GM18861 (cell line): ENCODE measurements at regions not wholly inside any gene's neighbourhood (a gene's known extent, or its start where the extent isn't known, plus 50 kb on each side); places are given as distances from the start of the nearest gene placed in this dataset.

Experiments used
- ATAC-seq: cut with Tn5 transposase; IDR thresholded peaks from one replicate; pipeline ENCODE4 v1.9.1; 2021; ENCODE audit not compliant: unreplicated experiment

DNA sequence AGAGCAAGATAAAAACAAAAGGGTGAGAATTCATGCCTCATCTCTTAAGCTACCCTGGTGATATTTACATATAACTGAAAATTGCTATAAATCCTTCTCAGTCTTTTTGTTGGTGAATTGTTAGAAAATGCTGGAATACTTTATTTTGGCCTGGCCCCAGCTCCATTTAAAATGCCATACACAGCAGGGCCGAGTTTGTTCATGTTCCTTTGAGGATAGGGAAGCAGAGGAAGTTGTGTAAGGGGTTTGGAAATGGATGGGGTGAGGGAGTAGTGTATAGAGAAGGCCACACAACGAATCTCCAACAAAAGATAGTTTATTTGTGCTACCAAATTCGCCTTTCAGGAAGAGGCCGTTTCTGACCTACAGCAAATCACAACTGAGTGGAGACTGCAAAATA lies 78.6 kb upstream of the ADAMTS9 start:
- no peak for ATAC-seq

DNA sequence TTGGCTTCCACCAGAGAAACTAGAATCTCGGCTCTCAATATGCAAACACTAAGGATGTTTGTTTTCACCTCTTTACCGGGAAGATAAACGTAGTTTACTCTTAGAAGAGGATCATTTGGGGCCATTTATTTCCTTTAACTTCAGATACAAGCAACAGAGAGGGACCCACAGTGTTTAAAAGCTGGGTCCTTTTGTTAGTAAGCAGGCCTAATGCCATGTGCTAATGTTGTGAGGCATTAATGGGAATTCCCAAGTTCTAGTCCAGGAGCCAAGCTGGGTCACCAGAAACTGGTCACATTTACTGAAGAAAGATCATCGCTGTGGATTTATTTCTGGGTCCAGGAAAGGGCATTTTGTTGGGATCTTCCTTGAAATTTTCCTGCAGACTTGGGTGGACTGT lies 78.1 kb upstream of the ADAMTS9 start:
- no peak for ATAC-seq

DNA sequence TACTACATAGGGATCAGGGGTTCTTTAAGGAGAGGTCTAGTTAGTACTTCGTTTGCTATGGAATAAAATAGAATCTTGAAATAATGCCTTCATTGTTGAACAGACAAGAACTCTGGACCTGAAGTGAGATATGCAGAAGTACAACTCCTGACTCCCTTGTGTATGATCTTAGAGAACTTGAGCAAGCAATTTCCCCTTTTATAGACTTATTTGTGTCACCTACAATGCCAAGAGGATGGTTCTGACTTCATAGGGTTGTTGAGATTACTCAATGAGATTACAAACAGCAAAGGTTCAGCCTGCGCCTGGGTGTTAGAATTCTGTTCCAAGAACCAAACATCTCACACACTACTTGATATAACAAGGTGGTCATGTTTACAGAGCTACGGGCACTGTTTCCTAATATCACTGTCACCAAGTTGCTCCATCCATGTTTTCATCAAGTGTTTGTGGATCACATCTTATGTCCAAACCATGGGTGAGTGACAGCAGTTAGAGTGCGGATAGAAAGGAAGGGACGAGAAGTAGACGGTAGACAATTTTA lies 76.7 kb upstream of the ADAMTS9 start:
- ATAC-seq: no peak

DNA sequence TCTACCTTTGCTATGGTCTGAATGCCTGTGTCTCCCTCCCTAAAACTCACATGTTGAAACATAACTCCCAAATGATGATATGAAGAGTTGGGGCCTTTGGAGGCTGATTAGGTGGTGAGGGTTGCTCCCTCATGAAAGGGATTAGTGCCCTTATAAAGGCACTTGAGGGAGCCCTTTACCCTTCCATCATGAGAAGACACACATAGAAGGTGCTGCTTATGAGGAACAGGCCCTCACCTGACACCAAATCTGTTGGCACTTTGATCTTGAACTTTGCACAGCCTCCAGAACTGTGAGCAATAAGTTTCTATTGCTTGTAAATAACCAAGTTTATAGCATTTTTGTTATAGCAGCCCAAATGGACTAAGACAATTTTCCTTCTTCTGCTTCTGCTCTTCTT lies 76.2 kb upstream of the ADAMTS9 start:
- no peak for ATAC-seq

DNA sequence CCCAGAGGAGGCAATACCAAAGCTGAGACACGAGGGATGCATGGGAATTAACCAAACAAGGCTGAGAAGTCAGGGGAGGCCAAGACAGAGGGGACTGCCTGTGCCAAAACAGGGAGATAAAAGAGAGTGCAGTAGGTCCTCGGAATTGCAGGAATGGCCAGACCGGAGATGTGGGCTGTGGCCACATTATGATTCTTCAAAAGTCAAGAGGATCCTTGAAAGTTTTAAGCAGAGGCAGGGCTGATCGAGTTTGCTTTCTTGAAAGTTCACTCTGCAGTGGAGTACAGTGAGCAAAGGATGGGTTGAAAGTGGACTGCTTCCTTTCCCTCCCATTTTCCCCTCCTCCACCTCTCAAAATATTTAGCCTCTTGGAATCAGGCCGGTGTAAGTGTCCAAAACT lies 73.9 kb upstream of the ADAMTS9 start:
- ATAC-seq: no peak

DNA sequence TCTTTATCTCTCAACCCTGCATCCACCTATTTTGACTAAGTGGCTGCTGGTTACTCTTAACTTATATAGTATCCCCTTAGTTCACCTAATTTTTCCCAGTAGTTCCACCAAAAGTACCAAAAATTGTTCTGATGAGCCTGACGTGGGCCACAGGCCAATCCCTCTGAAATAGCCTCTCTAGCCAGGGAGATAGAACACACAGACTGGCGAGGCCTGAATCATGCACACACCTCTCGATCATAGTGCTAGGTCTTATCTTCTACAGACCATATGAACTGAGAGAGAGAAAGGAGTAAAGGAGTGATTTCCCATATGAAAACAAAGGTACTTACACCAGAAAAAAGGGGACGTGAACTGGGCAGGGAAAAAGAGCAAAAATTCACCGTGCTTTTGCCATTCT lies 72.5 kb upstream of the ADAMTS9 start:
- ATAC-seq: no peak

DNA sequence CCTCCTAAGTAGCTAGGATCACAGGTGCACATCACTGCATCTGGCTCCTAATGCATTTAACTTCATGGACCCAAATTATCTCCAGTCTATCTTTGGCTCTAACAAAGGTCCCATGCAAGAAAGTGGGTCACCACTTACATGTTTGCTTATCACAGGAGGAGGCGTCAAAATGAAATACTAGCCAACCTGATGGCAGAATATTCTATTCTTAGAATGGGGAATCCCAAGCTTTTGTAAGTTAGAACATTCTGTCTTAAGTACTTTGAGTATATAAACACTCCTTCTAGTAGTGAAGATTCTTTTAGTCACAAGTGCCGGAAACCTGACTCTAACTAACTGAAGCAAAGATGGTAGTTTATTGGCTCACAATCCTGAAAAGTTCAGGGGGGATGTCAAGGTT lies 72.0 kb upstream of the ADAMTS9 start:
- no peak for ATAC-seq

DNA sequence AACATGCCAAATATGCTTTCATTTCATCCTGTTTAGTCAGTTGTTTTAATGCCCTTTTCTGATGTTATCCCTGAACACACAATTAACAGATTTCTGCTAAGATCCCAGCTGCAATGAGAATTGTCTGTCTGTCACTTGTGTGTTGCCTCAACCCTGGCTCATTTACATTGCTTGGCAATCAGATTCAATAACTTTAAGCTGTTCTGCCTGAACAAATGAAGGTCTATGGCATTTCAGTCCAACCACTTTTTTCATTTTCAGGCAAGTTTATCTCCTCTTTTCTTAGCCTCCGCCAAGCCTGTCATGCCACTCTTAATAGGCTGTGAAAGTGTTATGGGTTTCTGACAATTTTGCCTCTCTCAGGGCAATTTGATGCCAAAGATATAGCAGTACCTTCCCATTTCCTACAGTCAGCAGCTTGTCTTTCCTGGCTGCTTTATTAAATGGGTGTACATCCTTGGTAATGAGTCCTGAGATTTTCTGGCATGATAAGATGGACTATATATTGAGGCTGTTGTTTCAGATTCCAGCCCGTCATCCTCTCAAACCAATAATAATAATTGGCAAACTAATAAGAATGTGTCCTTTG lies 68.7 kb upstream of the ADAMTS9 start:
- ATAC-seq: no peak

DNA sequence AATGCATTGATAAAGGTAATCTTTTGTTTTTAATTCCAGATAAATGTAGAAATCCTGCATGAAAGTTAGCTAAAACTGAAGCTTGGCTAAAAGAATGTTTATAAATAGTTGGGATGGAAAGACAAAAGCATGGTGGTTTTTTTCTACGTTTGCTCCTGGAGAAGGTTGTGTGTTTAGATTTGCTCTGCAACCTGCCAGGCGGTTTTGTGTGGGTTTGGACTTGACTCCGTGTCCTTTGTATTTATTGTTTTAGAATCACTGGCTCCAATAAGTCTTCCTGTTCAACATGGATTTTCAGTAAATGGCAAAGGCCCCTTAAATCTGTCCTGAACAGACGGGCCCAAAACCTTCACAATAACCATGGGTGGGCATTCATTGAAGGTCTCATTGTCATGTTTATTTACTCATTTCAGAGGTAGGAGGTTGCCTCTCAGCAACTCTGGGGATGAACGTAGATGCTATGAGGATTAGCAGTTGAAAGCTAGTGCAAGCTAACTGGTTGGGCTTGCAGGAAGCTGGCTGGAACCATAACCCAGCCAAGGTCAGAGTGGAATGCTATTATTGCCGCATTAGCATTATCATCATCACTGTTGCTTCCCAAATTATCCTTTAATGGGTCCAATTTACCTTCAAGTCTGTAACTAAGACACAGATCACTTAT lies 60.6 kb upstream of the ADAMTS9 start:
- ATAC-seq: no peak

DNA sequence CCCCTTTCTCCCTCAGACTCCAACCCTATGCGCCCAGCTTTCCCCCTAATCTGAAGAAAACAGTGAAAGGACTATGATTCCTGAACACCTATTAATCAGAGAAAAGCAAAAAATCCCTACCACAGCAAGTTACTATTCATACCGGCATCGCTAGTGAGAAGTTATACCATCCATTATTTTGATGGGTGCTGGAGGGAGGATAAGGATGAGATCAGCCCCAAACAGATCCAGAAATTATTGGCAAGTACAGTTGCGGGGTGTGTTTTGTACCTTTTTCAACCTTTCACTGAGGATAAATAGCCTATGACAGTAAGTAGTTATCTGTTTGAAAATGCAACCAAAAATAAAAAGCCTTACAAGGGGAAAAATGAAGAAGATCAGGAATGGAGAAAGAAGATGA lies 59.9 kb upstream of the ADAMTS9 start:
- no peak for ATAC-seq

DNA sequence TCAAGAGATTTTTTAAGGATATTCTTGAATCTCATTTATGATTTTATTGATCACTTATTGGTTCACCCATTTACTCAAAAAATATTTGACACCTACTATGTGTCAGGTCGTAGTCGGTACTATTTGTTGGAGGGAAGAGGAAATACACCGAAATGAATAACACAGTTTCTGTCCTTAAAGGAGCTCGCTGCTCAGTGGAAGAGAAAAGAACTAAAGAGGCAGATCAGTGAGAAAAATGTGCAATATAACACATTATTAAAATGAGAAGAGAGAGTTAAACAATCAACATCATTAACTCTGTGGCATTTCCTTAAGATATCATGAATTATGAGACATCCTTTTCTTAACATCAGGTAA lies 56.1 kb upstream of the ADAMTS9 start:
- no peak for ATAC-seq

DNA sequence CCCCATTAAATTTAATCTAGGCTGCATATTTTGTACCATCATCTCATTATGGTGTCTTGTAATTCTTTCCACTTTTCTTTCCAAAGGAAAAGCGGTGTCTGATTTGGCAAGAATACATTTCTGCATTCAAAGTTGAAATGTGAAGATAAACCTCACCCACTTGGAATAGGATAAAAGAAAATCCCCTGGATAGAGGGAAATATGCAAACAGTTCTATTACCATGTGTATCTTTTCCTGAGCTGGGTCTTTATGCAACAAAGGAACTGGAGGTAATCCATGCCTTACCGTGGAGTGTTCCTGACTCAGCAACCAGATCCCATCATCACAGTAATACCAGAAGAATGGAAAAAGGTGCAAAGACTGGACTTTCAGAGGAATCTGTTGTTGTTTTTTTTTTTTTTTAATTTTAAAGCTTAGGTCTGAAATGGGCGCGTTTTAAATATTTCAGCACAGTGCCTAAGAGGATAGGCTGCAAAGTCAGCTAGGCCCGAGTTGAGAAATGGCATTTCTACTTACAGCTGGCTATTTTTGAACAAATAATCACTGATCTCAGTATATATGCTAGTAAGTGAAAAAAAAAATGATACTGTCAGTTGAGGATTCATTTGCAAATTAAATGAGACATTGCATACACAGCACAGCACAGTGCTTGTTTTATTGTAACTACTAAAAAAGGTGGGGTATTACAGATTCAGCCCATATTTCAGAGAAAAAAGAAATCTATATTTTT lies 55.5 kb upstream of the ADAMTS9 start:
- no peak for ATAC-seq

DNA sequence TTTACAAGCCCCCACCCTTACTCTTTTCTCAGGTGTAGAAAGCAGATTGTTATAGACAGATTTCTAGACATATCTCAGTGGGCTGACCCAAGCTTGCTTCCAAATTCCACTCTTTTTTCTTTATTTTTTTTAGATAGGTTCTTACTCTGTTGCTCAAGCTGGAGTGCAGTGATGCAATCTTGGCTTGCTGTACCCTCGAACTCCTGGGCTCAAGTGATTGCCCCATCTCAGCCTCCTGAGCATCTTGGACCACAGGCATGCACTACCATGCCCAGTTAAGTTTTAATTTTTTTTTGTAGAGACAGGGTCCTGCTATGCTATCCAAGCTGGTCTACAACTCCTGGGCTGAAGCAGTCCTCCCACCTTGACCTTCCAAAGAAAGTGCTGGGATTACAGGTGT lies 53.5 kb upstream of the ADAMTS9 start:
- ATAC-seq: no peak

DNA sequence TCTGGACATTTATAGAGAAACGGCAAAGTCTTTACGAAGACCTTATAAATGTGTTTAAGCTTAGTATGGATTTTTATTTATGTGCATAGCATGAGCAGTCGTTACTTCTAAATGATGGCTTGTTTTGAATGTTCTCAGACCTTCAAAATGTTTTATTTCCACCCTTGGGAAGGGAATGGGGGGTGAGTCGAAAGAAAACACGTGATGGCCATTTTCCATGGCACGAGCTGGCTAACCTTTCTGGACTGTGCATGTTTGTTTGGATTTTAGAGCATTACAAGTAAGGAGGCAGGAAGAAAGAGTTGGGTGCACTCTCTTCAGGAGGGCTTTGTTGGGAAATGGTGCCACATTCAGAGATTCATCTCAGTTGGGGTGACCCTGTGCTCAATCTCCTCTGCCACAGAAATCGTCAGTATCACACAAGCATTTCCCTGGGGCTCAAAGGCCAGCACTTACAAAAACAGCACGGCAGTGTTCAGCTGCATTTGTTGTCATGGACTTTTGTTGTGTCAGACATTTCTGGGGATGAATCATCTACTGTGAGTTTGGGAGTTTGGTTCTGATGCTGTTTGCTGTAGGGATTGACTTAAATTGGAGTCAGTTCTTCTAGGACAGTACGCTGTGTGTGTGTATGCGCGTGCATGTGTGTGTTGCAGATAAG lies 52.3 kb upstream of the ADAMTS9 start:
- ATAC-seq: no peak
